ENCODE measurements at regions not wholly inside any gene's neighbourhood (a gene's known extent, or its start where the extent isn't known, plus 50 kb on each side); places are given as distances from the start of the nearest gene placed in this dataset.
"Not testable (repeated sequence)": the region's sequence is repeated elsewhere in the genome, so short reads cannot be mapped to it uniquely, and the experiment has no call there.

GRCh38 chr10:53064614-53065013, 292.0 kb upstream of the MBL2 start:
- no peak overlapping the region for H3K4me3 ChIP-seq (ENCODE audit: low read depth, low read length)
- TF ChIP-seq, protein P1, sequence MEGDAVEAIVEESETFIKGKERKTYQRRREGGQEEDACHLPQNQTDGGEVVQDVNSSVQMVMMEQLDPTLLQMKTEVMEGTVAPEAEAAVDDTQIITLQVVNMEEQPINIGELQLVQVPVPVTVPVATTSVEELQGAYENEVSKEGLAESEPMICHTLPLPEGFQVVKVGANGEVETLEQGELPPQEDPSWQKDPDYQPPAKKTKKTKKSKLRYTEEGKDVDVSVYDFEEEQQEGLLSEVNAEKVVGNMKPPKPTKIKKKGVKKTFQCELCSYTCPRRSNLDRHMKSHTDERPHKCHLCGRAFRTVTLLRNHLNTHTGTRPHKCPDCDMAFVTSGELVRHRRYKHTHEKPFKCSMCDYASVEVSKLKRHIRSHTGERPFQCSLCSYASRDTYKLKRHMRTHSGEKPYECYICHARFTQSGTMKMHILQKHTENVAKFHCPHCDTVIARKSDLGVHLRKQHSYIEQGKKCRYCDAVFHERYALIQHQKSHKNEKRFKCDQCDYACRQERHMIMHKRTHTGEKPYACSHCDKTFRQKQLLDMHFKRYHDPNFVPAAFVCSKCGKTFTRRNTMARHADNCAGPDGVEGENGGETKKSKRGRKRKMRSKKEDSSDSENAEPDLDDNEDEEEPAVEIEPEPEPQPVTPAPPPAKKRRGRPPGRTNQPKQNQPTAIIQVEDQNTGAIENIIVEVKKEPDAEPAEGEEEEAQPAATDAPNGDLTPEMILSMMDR (IDR thresholded peaks at IDR 0.05; ENCODE audit: borderline replicate concordance, insufficient read depth, low read depth, low read length) = no peak

DNA sequence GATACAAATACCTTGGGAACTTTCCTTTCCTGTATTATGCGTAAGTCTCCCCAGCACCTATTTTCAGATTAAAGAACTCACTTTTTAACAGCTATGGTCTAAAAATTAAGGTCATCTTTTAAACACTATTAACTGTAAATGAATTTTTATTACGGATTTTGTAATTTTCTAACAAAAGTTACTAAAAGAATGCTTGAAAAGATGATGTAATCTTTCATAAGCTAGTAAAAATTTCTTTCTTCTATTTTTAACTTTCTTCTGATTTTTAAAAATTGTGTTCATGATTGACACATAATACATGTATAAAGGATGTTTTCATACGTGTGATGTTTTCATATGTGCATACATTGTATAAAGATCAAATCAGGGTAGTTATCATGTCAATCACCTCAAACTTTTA, 291.2 kb upstream of the MBL2 start:
- TF ChIP-seq, protein P1 (IDR thresholded peaks at IDR 0.05; ENCODE audit: borderline replicate concordance, insufficient read depth, low read depth, low read length) = no peak
- no peak overlapping the region for H3K4me3 ChIP-seq (ENCODE audit: low read depth, low read length)

DNA sequence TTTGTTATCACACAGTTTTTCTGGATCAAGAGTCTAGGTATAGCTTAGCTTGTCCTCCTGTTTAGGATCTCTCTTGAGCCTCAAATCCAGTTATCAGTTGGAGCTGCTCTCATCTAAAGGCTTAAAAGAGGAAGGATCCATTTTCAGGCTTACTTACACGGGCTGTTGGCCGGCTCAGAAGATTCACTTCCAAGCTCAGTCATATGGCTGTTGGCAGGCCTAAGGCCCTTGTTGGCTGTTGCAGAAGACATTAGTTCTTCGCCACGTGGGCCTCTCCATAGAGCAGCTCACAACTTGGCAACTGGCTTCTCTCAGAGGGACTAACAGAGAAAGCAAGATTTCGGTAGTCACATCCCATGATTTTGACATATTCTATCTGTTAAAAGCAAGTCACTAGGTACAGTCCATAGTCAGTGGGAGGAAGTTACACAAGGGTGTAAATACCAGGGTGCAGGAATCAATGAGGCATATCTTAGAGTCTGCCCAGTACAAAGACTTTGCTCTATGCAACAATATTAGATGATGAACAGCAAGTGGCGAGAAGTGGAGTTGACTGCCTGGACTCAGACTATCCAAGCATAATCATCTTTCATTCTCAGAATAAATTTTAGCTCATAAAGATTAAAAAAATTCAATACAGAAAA, 280.1 kb upstream of the MBL2 start:
- TF ChIP-seq, protein P1 (IDR thresholded peaks at IDR 0.05; ENCODE audit: borderline replicate concordance, insufficient read depth, low read depth, low read length) = no peak
- no peak overlapping the region for H3K4me3 ChIP-seq (ENCODE audit: low read depth, low read length)

GRCh38 chr10:53045315-53045714, 272.7 kb upstream of the MBL2 start:
- TF ChIP-seq, protein P1 (IDR thresholded peaks at IDR 0.05; ENCODE audit: borderline replicate concordance, insufficient read depth, low read depth, low read length) = no peak
- no peak overlapping the region for H3K4me3 ChIP-seq (ENCODE audit: low read depth, low read length)

GRCh38 chr10:53035823-53036222, 263.2 kb upstream of the MBL2 start:
- not testable (repeated sequence) for H3K4me3 ChIP-seq (ENCODE audit: low read depth, low read length)

DNA sequence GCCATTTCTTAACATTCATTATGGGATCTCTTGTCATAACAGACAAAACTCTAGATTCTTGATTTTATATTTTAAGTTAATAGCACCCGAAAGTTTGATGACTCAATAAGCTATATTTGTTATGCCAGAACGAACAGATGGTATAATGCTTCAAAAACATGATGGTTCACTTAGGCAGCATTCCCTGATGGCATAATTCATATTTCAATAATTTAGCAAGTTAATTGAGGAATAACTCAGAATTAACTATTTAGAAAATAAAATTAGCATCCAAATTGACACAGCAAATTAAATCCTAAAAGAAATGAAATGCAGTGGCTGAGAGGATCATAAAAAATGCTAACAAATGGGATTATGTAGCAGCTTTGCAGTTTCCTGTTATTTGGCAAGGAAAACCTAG, 260.8 kb upstream of the MBL2 start:
- TF ChIP-seq, protein P1 (IDR thresholded peaks at IDR 0.05; ENCODE audit: borderline replicate concordance, insufficient read depth, low read depth, low read length) = no peak
- no peak overlapping the region for H3K4me3 ChIP-seq (ENCODE audit: low read depth, low read length)

DNA sequence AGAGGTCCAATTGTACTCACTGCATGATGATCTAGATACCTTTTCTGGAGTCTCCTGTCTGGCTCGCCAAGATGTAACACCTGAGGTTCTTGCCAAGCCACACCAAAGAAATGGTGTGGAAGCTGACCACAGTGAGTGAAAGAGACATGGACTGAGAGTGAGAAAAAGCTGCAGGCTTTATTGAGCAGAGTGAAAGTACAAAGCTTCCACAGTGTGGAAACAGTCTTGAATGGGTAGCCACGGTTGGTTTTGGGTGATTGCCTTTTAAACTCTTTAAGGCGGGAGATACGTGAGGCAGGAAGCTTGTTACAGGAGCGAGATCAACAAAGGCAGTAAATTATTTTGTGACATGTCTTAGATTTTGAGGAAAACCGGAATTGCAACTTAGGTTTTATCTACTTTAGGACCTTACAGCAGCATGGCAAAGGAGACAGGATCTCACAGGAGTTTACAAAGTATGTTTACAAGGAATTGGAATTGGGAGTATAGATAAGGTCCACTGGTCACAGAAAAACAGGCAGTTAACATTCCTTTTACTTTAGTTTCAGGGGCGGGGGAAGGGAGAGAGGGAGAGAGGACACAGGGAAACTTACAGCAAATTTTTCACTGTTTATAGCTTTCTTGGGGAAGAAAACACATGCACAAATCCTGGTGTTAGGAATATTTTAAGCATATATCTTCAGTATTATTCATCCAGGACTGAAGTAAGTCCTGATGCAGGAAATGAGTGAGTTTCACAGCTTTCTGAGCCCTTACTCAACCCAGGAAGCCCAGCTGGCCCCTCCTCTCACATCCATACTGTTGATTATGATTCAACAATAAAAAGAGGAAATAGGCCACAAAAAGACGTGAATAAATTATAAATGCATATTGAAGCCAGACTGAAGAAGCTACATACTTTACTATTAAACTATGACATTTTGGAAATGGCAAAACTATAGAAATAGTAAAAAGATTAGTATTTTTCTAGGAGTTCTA, 257.6 kb upstream of the MBL2 start:
- H3K4me3 ChIP-seq (ENCODE audit: low read depth, low read length) = not testable (repeated sequence)

DNA sequence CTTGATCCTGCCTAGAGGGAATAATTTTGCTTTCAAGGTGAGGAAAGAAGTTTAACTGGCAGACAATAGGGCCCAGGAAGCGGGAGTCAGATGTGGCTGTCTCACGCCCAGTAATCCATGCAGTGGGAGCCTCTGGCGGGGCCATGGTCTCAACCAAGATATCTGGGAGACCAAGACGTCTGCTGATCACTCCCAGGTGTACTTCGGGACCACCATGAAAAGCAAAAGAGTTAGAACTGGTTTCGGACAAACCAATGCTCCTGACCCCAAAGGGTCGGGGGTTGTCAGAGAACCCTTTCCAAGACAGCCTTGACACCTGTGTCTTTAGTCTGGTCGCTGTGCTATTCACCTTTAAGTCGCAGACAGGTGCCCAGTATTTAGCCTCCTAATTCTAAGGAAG, 256.9 kb upstream of the MBL2 start:
- no peak overlapping the region for H3K4me3 ChIP-seq (ENCODE audit: low read depth, low read length)
- TF ChIP-seq, protein P1 (IDR thresholded peaks at IDR 0.05; ENCODE audit: borderline replicate concordance, insufficient read depth, low read depth, low read length) = no peak

DNA sequence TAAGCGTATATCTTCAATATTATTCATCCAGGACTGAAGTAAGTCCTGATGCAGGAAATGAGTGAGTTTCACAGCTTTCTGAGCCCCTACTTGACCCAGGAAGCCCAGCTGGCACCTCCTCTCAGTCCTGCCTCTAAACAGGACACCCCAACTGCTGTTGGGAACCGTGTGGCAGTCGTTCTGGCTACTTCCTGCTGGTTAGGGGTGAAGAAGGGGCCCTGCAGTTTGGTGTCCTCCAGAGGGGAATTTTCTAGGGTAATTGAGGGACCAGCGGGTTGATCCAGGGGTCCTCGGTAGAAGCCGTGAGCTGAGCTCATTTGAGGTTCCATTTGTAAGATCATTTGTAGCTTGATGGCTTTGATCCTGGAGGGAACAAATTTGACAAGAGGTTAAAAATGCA, 253.2 kb upstream of the MBL2 start:
- not testable (repeated sequence) for H3K4me3 ChIP-seq (ENCODE audit: low read depth, low read length)
